ENCODE measurements at regions not wholly inside any gene's neighbourhood (a gene's known extent, or its start where the extent isn't known, plus 50 kb on each side); places are given as distances from the start of the nearest gene placed in this dataset.

DNA sequence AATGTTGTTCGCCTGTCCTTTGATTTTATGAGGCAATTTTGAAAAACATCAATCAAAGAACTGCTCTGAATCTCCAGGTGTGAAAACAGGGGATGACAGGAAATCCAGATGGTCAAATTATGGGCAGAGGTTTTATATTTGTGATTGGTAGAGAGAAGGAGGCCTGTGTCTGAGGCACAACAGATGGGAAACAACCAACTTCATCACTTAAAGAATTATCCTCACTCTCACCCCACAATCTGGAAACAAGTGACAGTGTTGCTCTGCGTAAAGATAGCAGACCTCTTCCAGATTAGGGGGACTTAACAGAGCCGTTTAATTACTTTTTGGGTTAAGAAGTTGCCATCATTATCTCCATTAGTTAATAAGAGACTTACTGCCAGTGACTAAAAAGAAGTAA, 64.1 kb upstream of the EGLN3 start:
- Mint-ChIP-seq H3K27ac (ENCODE audit: unreplicated experiment) (no peak overlapping the region), H3K4me1 (ENCODE audit: low read depth, unreplicated experiment) (peaks cover 8% of the 10 kb centered on the region), H3K36me3 (ENCODE audit: unreplicated experiment) (no peaks in the 10 kb centered on the region), H3K9me3 (ENCODE audit: unreplicated experiment) (no peaks in the 10 kb centered on the region), H3K4me3 (ENCODE audit: unreplicated experiment) (no peak overlapping the region), H3K27me3 (ENCODE audit: unreplicated experiment) (no peaks in the 10 kb centered on the region)
- TF ChIP-seq, protein P1, sequence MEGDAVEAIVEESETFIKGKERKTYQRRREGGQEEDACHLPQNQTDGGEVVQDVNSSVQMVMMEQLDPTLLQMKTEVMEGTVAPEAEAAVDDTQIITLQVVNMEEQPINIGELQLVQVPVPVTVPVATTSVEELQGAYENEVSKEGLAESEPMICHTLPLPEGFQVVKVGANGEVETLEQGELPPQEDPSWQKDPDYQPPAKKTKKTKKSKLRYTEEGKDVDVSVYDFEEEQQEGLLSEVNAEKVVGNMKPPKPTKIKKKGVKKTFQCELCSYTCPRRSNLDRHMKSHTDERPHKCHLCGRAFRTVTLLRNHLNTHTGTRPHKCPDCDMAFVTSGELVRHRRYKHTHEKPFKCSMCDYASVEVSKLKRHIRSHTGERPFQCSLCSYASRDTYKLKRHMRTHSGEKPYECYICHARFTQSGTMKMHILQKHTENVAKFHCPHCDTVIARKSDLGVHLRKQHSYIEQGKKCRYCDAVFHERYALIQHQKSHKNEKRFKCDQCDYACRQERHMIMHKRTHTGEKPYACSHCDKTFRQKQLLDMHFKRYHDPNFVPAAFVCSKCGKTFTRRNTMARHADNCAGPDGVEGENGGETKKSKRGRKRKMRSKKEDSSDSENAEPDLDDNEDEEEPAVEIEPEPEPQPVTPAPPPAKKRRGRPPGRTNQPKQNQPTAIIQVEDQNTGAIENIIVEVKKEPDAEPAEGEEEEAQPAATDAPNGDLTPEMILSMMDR (IDR thresholded peaks at IDR 0.05; ENCODE audit: partially characterized antibody, unreplicated experiment) = no peak
- DNase-seq = no peak

DNA sequence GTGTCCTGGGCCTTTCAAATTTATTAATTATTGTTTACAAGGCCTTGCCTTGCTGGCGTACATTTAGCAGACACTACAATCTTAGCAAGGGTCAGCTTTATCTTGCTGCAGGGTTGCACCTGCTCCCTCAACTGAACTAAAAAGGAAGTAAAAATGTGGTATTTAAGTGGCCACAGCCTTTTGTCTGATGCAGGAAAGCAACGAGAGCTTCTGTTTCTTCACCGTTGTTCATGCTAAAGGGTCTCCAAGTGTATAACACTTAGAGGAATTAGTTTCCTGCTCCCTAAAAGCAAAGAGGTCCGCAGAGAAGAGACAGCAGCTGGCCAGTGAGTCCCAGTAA, 62.8 kb upstream of the EGLN3 start:
- DNase-seq = no peak
- Mint-ChIP-seq H3K27me3 (ENCODE audit: unreplicated experiment) (no peaks in the 10 kb centered on the region), H3K9me3 (ENCODE audit: unreplicated experiment) (no peaks in the 10 kb centered on the region), H3K36me3 (ENCODE audit: unreplicated experiment) (no peaks in the 10 kb centered on the region), H3K4me3 (ENCODE audit: unreplicated experiment) (no peak overlapping the region), H3K27ac (ENCODE audit: unreplicated experiment) (no peak overlapping the region), H3K4me1 (ENCODE audit: low read depth, unreplicated experiment) (peaks cover 7% of the 10 kb centered on the region)
- TF ChIP-seq, protein P1 (IDR thresholded peaks at IDR 0.05; ENCODE audit: partially characterized antibody, unreplicated experiment) = no peak

DNA sequence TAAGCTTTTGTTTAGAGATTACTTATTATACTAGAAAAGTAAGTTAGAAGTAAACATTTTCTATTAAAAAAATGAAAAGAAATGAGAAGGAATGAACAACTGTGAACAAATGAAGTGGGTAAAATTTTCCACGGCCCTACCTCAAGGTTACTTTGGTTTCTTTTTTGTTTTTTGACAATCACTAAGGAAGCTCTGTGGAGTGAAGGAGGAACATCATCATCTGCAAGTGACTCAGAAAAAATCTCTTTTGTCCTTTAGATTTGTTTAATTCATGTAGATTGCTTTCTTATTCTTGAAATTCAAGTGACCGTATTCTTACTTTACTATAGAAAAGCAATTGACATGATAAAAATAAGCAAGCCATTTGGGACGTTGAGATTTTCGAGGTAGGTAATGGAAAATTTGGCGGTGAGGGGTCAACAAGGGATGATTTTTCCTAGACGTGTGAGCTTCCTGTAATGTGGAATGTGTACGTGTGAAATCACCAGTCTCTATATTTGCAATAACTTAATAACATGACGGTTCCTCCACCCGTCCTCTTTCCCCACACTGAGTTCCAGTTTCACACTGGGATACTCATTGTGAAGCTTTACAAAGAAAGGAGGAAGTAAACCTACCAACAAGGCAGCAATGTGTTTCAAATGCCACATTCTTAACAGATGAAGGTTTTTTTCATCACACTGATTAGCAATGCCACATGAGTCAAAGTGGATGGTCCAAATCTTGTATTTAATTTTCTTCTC, 62.3 kb upstream of the EGLN3 start:
- Mint-ChIP-seq H3K4me1 (ENCODE audit: low read depth, unreplicated experiment) (peaks cover 2% of the 10 kb centered on the region), H3K36me3 (ENCODE audit: unreplicated experiment) (no peaks in the 10 kb centered on the region), H3K27ac (ENCODE audit: unreplicated experiment) (no peak overlapping the region), H3K27me3 (ENCODE audit: unreplicated experiment) (no peaks in the 10 kb centered on the region), H3K4me3 (ENCODE audit: unreplicated experiment) (no peak overlapping the region), H3K9me3 (ENCODE audit: unreplicated experiment) (no peaks in the 10 kb centered on the region)
- TF ChIP-seq, protein P1 (IDR thresholded peaks at IDR 0.05; ENCODE audit: partially characterized antibody, unreplicated experiment) = no peak
- DNase-seq = no peak

DNA sequence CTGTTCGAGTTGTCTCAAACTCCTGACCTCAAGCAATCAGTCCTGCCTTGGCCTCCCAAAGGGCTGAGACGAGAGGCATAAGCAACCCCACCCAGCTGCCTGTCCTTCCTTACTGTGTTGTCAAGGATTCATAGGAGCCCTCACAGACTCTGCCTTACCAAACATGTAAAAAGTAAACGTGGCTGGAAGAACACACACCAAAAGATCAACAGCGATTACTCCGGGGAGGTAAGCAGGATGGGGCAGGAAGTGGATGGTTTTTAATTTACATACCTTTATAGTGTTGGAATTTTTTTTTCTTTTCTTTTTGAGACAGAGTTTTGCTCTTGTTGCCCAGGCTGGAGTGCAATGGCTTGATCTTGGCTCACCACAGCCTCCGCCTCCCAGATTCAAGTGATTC, 61.5 kb upstream of the EGLN3 start:
- Mint-ChIP-seq H3K4me3 (ENCODE audit: unreplicated experiment) (no peak overlapping the region), H3K27ac (ENCODE audit: unreplicated experiment) (no peak overlapping the region), H3K9me3 (ENCODE audit: unreplicated experiment) (no peaks in the 10 kb centered on the region), H3K4me1 (ENCODE audit: low read depth, unreplicated experiment) (no peaks in the 10 kb centered on the region), H3K27me3 (ENCODE audit: unreplicated experiment) (no peaks in the 10 kb centered on the region), H3K36me3 (ENCODE audit: unreplicated experiment) (no peaks in the 10 kb centered on the region)
- no peak for DNase-seq
- TF ChIP-seq, protein P1 (IDR thresholded peaks at IDR 0.05; ENCODE audit: partially characterized antibody, unreplicated experiment) = no peak

DNA sequence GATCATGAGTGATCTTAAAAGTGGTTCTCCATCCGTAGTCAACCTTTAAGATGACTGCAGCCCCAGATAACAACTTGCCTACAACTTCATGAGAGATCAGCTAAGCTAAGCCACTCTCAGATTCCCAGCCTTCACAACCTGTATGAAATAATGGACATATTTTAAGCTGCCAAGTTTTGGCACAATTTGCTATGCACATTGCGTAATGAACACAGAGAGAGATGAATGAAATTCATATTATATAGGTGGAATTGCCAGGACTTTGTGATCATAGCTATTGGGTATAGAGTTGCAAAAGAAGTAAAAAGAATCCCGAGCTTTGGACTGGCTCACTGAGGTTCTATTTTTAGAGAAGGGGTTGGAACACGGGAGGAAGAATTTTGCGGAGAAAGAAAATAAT, 59.1 kb upstream of the EGLN3 start:
- TF ChIP-seq, protein P1 (IDR thresholded peaks at IDR 0.05; ENCODE audit: partially characterized antibody, unreplicated experiment) = no peak
- H3K9me3 Mint-ChIP-seq (ENCODE audit: unreplicated experiment) = no peaks in the 10 kb centered on the region
- no peaks in the 10 kb centered on the region for H3K4me1 Mint-ChIP-seq (ENCODE audit: low read depth, unreplicated experiment)
- H3K27ac Mint-ChIP-seq (ENCODE audit: unreplicated experiment) = no peak overlapping the region
- no peak for DNase-seq
- H3K36me3 Mint-ChIP-seq (ENCODE audit: unreplicated experiment) = no peaks in the 10 kb centered on the region
- H3K4me3 Mint-ChIP-seq (ENCODE audit: unreplicated experiment) = no peak overlapping the region
- H3K27me3 Mint-ChIP-seq (ENCODE audit: unreplicated experiment) = no peaks in the 10 kb centered on the region
